Skin epidermis (tissue), 12 donors: ENCODE measurements at regions not wholly inside any gene's neighbourhood (a gene's known extent, or its start where the extent isn't known, plus 50 kb on each side); places are given as distances from the start of the nearest gene placed in this dataset.

Source experiments
- H3K27ac ChIP-seq, 21 experiments: fragments of 200-600 bp; sonication (generic) in 11 of 21; one replicate each; pipeline ENCODE4 v1.5.0; 2020; ENCODE audit warnings: mild to moderate bottlenecking in 3 of 21, inconsistent platforms in 2 of 21, moderate library complexity in 2 of 21
- H3K4me3 ChIP-seq, 7 experiments: fragments of 200-600 bp; sonication (generic) in 2 of 7; one replicate each; pipeline ENCODE4 v1.5.0; 2020; ENCODE audit warnings: inconsistent platforms in 2 of 7, mild to moderate bottlenecking in 2 of 7, moderate library complexity in 1 of 7

- Histone ChIP-seq H3K27ac (no peak overlapping the region), H3K4me3 (no peak overlapping the region)
Observed at GRCh38 chr1:191974004-191974403, 184.3 kb upstream of the RGS18 start.

GRCh38 chr1:191977874-191978506 is 180.3 kb upstream of the RGS18 start:
- H3K4me3 ChIP-seq = no peak overlapping the region
- H3K27ac ChIP-seq = no peak overlapping the region

- H3K27ac ChIP-seq = no peak overlapping the region
- no peak overlapping the region for H3K4me3 ChIP-seq
Observed at GRCh38 chr1:191984856-191985255, 173.4 kb upstream of the RGS18 start.

- no peak overlapping the region for H3K4me3 ChIP-seq
- no peak overlapping the region for H3K27ac ChIP-seq
Observed at GRCh38 chr1:191992118-191992517, 166.1 kb upstream of the RGS18 start.

DNA sequence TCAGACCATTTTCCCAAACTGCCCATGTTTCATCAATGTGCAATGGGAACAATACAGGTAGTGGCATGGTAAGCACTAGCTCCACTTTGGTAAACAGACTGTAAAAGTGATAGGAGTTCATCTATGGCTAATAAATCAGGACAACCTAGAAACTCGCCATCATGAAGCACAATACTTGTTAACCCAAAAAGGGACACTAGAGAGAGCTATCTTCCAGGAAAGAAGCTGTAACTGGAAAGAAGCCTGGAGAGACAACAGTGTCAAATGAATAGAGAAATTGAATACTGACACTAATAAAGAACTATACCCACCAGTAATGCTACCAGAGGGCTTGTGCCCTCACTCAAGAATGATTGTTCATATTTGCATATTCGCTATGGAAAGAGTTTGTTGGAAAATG is 164.7 kb upstream of the RGS18 start:
- no peak overlapping the region for H3K4me3 ChIP-seq
- no peak overlapping the region for H3K27ac ChIP-seq

- H3K4me3 ChIP-seq = no peak overlapping the region
- H3K27ac ChIP-seq = no peak overlapping the region
Observed at GRCh38 chr1:192002063-192002462, 156.2 kb upstream of the RGS18 start.

DNA sequence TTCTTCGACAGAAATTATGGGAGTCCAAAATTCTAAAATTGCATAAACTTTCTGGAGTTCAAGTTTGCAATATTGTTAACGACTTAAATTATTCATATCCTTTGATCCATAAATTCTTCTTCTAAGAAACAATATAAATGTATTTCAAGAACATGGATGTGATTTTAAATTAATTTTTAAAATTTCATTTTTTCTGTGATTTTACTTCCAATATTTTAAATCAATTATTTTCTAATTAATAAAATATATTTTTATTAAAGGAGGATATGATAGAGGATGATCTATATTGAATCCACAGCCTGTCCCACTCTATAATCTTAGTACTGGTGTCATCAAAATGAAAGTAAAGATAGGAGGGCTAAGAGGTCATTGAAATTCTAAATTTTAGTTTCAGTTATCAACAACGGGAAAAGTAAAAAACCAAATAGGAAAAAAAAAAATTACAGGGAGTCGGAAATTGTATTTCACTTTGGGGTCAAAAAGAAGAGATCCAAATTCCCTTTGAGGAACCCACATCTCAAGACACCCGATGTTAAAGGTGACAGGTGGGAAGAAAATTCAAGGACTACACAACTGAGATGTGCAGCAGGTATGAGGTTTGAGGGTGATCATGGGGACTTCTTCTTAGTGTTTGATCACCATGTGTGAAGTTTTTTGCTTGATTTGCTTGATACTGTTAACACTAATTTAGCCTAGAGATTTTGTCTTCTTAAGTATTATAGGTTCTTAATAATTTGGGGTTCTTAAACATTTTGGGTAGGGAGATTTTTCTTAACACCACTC is 154.8 kb upstream of the RGS18 start:
- Histone ChIP-seq H3K4me3 (no peak overlapping the region), H3K27ac (no peak overlapping the region)

- Histone ChIP-seq H3K27ac (no peak overlapping the region), H3K4me3 (no peak overlapping the region)
Observed at GRCh38 chr1:192005976-192006375, 152.3 kb upstream of the RGS18 start.

DNA sequence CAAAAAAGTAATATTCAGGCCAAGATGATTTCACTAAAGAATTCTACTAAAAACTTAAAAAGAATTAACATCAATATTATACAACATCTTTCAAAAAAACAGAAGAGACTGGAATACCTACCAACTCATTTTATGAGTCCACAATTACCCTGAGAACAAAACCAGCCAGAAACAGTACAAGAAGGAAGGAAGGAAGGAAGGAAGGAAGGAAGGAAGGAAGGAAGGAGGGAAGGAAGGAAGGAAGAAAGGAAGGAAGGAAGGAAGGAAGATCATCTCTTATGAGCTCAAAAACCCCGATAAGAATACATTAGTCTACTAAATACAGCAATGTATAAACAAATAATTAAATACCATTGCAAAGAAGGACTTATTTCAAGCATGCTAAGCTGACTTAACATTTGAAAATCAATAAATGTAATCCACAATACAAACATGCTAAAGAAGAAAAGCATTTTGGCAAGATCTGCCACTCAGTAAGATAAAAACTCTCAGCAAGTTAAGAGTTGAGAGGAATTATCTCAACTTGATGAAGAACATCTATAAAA is 149.9 kb upstream of the RGS18 start:
- no peak overlapping the region for H3K27ac ChIP-seq
- no peak overlapping the region for H3K4me3 ChIP-seq

- H3K4me3 ChIP-seq = no peak overlapping the region
Observed at GRCh38 chr1:192010406-192010805, 147.9 kb upstream of the RGS18 start.

DNA sequence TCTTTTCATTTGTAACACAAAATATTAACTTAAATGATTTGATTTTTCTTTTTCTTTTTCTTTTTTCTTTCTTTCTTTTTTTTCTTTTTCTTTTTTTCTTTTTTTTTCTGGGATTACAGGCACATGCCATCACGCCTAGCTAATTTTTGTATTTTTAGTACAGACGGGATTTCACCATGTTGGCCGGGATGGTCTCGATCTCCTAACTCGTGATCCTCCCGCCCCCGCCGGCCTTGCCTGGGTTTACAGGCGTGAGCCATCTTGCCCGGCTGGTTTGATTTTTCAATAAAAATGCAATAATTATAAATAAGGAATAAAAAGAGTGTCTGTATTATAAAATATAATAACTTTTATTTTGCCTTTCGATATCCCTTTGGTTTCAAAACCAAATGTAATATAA is 146.7 kb upstream of the RGS18 start:
- Histone ChIP-seq H3K27ac (no peak overlapping the region), H3K4me3 (no peak overlapping the region)

More at GRCh38 chr1:192010406-192010805, 147.9 kb upstream of the RGS18 start:
- no peak overlapping the region for H3K27ac ChIP-seq

DNA sequence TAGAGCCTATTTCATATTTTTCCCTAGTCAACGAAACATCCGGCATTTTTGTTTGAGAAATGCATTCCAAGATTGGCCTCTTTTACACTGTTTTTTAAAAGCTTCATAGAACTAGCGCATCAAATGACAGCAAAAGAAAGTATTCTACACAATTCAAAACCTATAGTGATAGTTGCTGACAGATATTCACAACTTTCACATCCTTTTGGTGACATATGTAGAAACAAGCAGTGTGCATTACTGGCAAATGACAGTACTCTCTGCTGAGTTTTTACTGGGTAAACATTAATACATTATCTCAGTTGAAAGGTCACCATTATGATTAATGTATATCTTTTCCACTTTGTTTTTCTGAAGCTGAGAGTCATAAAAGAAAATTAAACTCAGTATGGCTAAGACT is 135.4 kb upstream of the RGS18 start:
- H3K27ac ChIP-seq = no peak overlapping the region
- no peak overlapping the region for H3K4me3 ChIP-seq

GRCh38 chr1:192024881-192025280 is 133.4 kb upstream of the RGS18 start:
- no peak overlapping the region for H3K27ac ChIP-seq
- no peak overlapping the region for H3K4me3 ChIP-seq

GRCh38 chr1:192038567-192038966 is 119.7 kb upstream of the RGS18 start:
- H3K27ac ChIP-seq = no peak overlapping the region
- no peak overlapping the region for H3K4me3 ChIP-seq

- Histone ChIP-seq H3K4me3 (no peak overlapping the region), H3K27ac (no peak overlapping the region)
Observed at GRCh38 chr1:192045131-192045530, 113.1 kb upstream of the RGS18 start.

GRCh38 chr1:192053531-192053971 is 104.7 kb upstream of the RGS18 start:
- no peak overlapping the region for H3K4me3 ChIP-seq
- H3K27ac ChIP-seq = no peak overlapping the region

DNA sequence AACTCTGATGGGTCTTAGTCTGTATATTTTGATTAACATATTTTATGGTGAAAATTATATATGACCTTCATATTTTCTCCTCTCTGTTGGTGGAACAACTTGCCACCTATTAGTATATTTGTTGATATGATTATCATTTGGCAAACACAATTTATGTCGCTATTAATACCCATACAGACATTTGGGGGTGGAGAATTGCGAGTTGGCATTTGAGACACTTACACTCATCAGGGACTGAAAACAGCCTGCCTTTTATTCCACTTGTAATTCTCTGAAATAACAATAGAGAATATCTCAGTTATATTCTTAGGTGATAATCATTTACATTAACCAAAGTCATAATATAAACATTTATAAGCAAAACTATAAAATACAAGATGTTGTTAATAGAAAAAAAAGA is 100.5 kb upstream of the RGS18 start:
- no peak overlapping the region for H3K27ac ChIP-seq

DNA sequence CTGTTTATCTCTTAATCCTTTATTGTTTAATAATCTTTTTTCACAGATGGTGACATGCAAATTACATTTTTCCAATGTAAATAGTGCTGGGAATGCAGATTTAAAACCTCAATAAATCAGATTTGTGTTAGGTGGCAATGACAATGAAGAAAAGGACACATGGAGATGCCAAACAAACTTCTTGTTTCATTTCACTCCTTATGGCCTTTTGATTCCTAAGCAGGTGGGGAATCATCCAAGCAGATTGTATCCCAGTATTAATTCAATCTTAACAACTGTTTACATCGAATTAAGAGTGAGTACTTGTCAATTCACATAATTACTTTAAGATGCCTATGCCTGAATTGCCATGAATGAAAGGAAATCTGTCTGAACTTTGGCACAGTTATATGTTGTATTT is 98.9 kb upstream of the RGS18 start:
- Histone ChIP-seq H3K27ac (no peak overlapping the region), H3K4me3 (no peak overlapping the region)

More for the DNA sequence above, 100.5 kb upstream of the RGS18 start:
- no peak overlapping the region for H3K4me3 ChIP-seq

- Histone ChIP-seq H3K27ac (no peak overlapping the region), H3K4me3 (no peak overlapping the region)
Observed at GRCh38 chr1:192061556-192061955, 96.7 kb upstream of the RGS18 start.

DNA sequence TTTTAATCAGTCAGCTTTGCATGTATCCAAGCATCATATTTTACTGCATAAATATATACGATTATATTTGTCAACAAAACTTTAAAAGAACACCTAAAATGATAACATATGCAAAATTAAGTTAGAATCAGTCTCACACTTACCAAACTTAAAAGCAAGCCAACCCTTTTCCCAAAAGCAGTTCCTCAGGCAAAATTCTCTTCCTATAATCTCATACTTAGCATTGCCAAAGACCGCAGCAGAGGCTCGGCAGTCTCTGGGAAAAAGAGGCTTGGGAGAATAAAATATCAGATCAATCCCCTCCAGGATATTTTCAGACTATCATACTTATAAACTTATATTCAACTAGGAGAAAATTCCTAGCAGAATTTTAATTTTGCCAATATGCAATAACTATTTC is 93.2 kb upstream of the RGS18 start:
- Histone ChIP-seq H3K27ac (no peak overlapping the region), H3K4me3 (no peak overlapping the region)

DNA sequence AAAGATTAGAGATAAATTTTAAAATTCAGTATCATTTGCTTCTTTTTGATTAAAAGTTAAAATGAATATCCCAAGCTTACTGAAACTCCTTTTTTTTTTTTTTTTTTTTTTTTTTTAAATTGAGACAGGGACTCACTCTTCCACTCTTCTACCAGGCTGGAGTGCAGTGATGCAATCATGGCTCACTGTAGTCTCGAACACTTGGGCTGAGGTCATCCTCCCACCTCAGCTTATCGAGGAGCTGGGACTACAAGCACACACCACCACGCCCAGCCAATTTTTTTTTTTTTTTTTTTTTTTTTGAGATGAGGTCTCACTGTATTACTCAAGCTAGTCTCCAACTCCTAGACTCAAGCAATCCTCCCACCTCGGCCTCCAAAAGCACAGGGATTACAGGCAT is 92.1 kb upstream of the RGS18 start:
- no peak overlapping the region for H3K27ac ChIP-seq
- no peak overlapping the region for H3K4me3 ChIP-seq
